ENCODE measurements at regions not wholly inside any gene's neighbourhood (a gene's known extent, or its start where the extent isn't known, plus 50 kb on each side); places are given as distances from the start of the nearest gene placed in this dataset.

DNA sequence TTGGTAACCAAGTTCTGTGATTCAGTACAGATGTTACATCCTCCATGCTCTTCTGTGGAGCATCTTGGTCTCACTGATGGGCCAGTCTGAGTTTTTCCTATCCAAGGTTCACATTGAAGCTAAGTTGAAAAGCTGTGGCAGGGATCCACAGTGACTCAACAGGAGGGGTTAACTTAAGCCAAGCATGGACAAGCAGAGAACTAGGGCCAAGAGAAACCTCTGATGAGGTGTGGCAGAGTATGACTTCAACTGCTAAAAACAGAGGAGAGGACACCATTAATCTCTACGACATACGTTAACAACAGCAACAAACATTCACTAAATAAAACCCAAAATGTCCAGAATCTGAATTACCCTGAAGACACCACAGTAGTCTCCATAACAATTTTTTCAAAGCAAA is 268.1 kb upstream of the UBE2E2 start:
- Histone ChIP-seq H3K36me3 (ENCODE audit: low read length) (no peaks in the 10 kb centered on the region), H3K9me2 (replicated peaks; ENCODE audit: insufficient read depth, low read length) (no peaks in the 10 kb centered on the region), H3K4me3 (ENCODE audit: insufficient read depth, low read length, poor library complexity, severe bottlenecking) (no peak overlapping the region), H3K79me2 (ENCODE audit: insufficient read depth, low read length) (no peaks in the 10 kb centered on the region), H3K27ac (ENCODE audit: low read depth, low read length) (no peak overlapping the region), H3K9ac (ENCODE audit: low read length) (no peak overlapping the region), H3K9me3 (ENCODE audit: insufficient read depth, low read length) (no peaks in the 10 kb centered on the region), H4K20me1 (ENCODE audit: low read depth, low read length) (no peaks in the 10 kb centered on the region), H3K27me3 (ENCODE audit: low read length) (no peaks in the 10 kb centered on the region), H2AFZ (ENCODE audit: low read depth, low read length, severe bottlenecking) (no peak overlapping the region), H3K4me2 (ENCODE audit: low read depth, low read length, poor library complexity, severe bottlenecking) (no peak overlapping the region), H3F3A (ENCODE audit: insufficient read depth) (no peaks in the 10 kb centered on the region)
- TF ChIP-seq CTCF (IDR thresholded peaks at IDR 0.05; ENCODE audit: insufficient read depth, low read length, poor library complexity, severe bottlenecking) (no peak), EZH2phosphoT487 (conservative IDR thresholded peaks at IDR 0.05; ENCODE audit: low read length) (no peak)

DNA sequence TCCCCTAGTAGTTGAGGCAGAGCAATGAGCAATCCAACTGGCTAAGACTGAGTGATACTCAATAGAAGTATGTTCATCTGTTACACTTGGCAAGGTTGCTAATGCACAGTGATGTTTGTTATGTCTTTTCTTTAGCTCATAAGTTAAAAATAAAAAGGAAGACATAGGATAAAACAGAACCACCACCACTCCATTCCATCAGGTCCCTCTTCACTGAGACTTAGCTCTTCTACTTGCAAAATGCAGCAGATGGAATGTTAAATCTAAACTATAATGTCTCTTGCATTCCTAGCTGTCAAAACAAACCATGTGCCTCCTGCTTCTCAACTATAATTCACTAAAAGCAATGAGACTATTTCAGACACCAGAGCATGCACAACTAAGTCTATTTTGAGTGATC is 265.6 kb upstream of the UBE2E2 start:
- Histone ChIP-seq H3K27me3 (ENCODE audit: low read length) (no peaks in the 10 kb centered on the region), H3K36me3 (ENCODE audit: low read length) (no peaks in the 10 kb centered on the region), H3K9me3 (ENCODE audit: insufficient read depth, low read length) (no peaks in the 10 kb centered on the region), H3F3A (ENCODE audit: insufficient read depth) (no peaks in the 10 kb centered on the region), H2AFZ (ENCODE audit: low read depth, low read length, severe bottlenecking) (no peak overlapping the region), H3K27ac (ENCODE audit: low read depth, low read length) (no peak overlapping the region), H3K4me3 (ENCODE audit: insufficient read depth, low read length, poor library complexity, severe bottlenecking) (no peak overlapping the region), H3K9ac (ENCODE audit: low read length) (no peak overlapping the region), H3K4me2 (ENCODE audit: low read depth, low read length, poor library complexity, severe bottlenecking) (no peak overlapping the region), H3K79me2 (ENCODE audit: insufficient read depth, low read length) (no peaks in the 10 kb centered on the region), H3K9me2 (replicated peaks; ENCODE audit: insufficient read depth, low read length) (no peaks in the 10 kb centered on the region), H4K20me1 (ENCODE audit: low read depth, low read length) (no peaks in the 10 kb centered on the region)
- no peak for TF ChIP-seq CTCF (IDR thresholded peaks at IDR 0.05; ENCODE audit: insufficient read depth, low read length, poor library complexity, severe bottlenecking)
- TF ChIP-seq EZH2phosphoT487 (conservative IDR thresholded peaks at IDR 0.05; ENCODE audit: low read length) = no peak

- H3K79me2 ChIP-seq (ENCODE audit: insufficient read depth, low read length) = no peaks in the 10 kb centered on the region
- H3K9ac ChIP-seq (ENCODE audit: low read length) = no peak overlapping the region
- no peaks in the 10 kb centered on the region for H3K9me2 ChIP-seq (replicated peaks; ENCODE audit: insufficient read depth, low read length)
- H3K36me3 ChIP-seq (ENCODE audit: low read length) = no peaks in the 10 kb centered on the region
- no peak overlapping the region for H3K4me3 ChIP-seq (ENCODE audit: insufficient read depth, low read length, poor library complexity, severe bottlenecking)
- H3K4me2 ChIP-seq (ENCODE audit: low read depth, low read length, poor library complexity, severe bottlenecking) = no peak overlapping the region
- H3F3A ChIP-seq (ENCODE audit: insufficient read depth) = no peaks in the 10 kb centered on the region
- no peak overlapping the region for H2AFZ ChIP-seq (ENCODE audit: low read depth, low read length, severe bottlenecking)
- no peaks in the 10 kb centered on the region for H3K9me3 ChIP-seq (ENCODE audit: insufficient read depth, low read length)
- no peak for TF ChIP-seq EZH2phosphoT487 (conservative IDR thresholded peaks at IDR 0.05; ENCODE audit: low read length)
- no peak for TF ChIP-seq CTCF (IDR thresholded peaks at IDR 0.05; ENCODE audit: insufficient read depth, low read length, poor library complexity, severe bottlenecking)
- no peak overlapping the region for H3K27ac ChIP-seq (ENCODE audit: low read depth, low read length)
- no peaks in the 10 kb centered on the region for H4K20me1 ChIP-seq (ENCODE audit: low read depth, low read length)
- H3K27me3 ChIP-seq (ENCODE audit: low read length) = no peaks in the 10 kb centered on the region
Measured at GRCh38 chr3:22938739-22939138, 264.4 kb upstream of the UBE2E2 start.

GRCh38 chr3:22939349-22939748 is 263.8 kb upstream of the UBE2E2 start:
- Histone ChIP-seq H3K79me2 (ENCODE audit: insufficient read depth, low read length) (no peaks in the 10 kb centered on the region), H3K4me2 (ENCODE audit: low read depth, low read length, poor library complexity, severe bottlenecking) (no peak overlapping the region), H2AFZ (ENCODE audit: low read depth, low read length, severe bottlenecking) (no peak overlapping the region), H3F3A (ENCODE audit: insufficient read depth) (no peaks in the 10 kb centered on the region), H3K9ac (ENCODE audit: low read length) (no peak overlapping the region), H3K27ac (ENCODE audit: low read depth, low read length) (no peak overlapping the region), H4K20me1 (ENCODE audit: low read depth, low read length) (no peaks in the 10 kb centered on the region), H3K36me3 (ENCODE audit: low read length) (no peaks in the 10 kb centered on the region), H3K4me3 (ENCODE audit: insufficient read depth, low read length, poor library complexity, severe bottlenecking) (no peak overlapping the region), H3K27me3 (ENCODE audit: low read length) (no peaks in the 10 kb centered on the region), H3K9me3 (ENCODE audit: insufficient read depth, low read length) (no peaks in the 10 kb centered on the region), H3K9me2 (replicated peaks; ENCODE audit: insufficient read depth, low read length) (no peaks in the 10 kb centered on the region)
- TF ChIP-seq CTCF (IDR thresholded peaks at IDR 0.05; ENCODE audit: insufficient read depth, low read length, poor library complexity, severe bottlenecking) = no peak
- TF ChIP-seq EZH2phosphoT487 (conservative IDR thresholded peaks at IDR 0.05; ENCODE audit: low read length) = no peak
